Limb (tissue), 2 donors: ENCODE measurements at regions not wholly inside any gene's neighbourhood (a gene's known extent, or its start where the extent isn't known, plus 50 kb on each side); places are given as distances from the start of the nearest gene placed in this dataset.
A peak's percentile ranks its signal among the peaks of the same experiment; 100 is the strongest.

Experiments
- DNase-seq, 2 donors: peaks; one replicate each; pipeline ENCODE4 v3.0.0-alpha.2; 2016; ENCODE audit errors: extremely low spot score in 2 of 2

- no peak for DNase-seq
Observed at GRCh38 chr13:58773280-58773859, 1141.8 kb downstream of the PCDH17 start.

- no peak for DNase-seq
Observed at GRCh38 chr13:58782736-58783135, 1151.2 kb downstream of the PCDH17 start.

- no peak for DNase-seq
Observed at GRCh38 chr13:58792854-58793253, 1161.3 kb downstream of the PCDH17 start.

GRCh38 chr13:58795715-58796114 lies 1164.2 kb downstream of the PCDH17 start:
- no peak for DNase-seq

GRCh38 chr13:58804832-58805231 lies 1173.3 kb downstream of the PCDH17 start:
- no peak for DNase-seq

GRCh38 chr13:58806401-58806800 lies 1174.9 kb downstream of the PCDH17 start:
- DNase-seq = no peak

GRCh38 chr13:58823701-58824100 lies 1192.2 kb downstream of the PCDH17 start:
- no peak for DNase-seq

GRCh38 chr13:58827904-58828303 lies 1196.4 kb downstream of the PCDH17 start:
- no peak for DNase-seq

- DNase-seq = no peak
Observed at GRCh38 chr13:58830841-58831240, 1199.3 kb downstream of the PCDH17 start.

GRCh38 chr13:58838615-58839014 lies 1207.1 kb downstream of the PCDH17 start:
- no peak for DNase-seq

- no peak for DNase-seq
Observed at GRCh38 chr13:58843071-58843470, 1211.5 kb downstream of the PCDH17 start.

- DNase-seq = no peak
Observed at GRCh38 chr13:58843567-58843966, 1212.0 kb downstream of the PCDH17 start.

GRCh38 chr13:58850161-58850560 lies 1218.6 kb downstream of the PCDH17 start:
- DNase-seq = no peak

GRCh38 chr13:58852076-58852475 lies 1220.5 kb downstream of the PCDH17 start:
- no peak for DNase-seq

GRCh38 chr13:58855283-58855682 lies 1223.7 kb downstream of the PCDH17 start:
- DNase-seq = no peak

- no peak for DNase-seq
Observed at GRCh38 chr13:58858870-58859371, 1227.4 kb downstream of the PCDH17 start.

- no peak for DNase-seq
Observed at GRCh38 chr13:58865286-58865685, 1233.7 kb downstream of the PCDH17 start.

- DNase-seq = no peak
Observed at GRCh38 chr13:58869566-58869965, 1238.0 kb downstream of the PCDH17 start.

- DNase-seq = no peak
Observed at GRCh38 chr13:58876473-58876872, 1244.9 kb downstream of the PCDH17 start.

GRCh38 chr13:58879114-58879513 lies 1247.6 kb downstream of the PCDH17 start:
- DNase-seq = no peak

GRCh38 chr13:58882516-58882915 lies 1251.0 kb downstream of the PCDH17 start:
- peak in 1 of 2 donors; percentile 7 for DNase-seq

- DNase-seq = no peak
Observed at GRCh38 chr13:58883405-58883804, 1251.9 kb downstream of the PCDH17 start.

GRCh38 chr13:58884353-58885209 lies 1253.0 kb downstream of the PCDH17 start:
- no peak for DNase-seq
